ENCODE measurements at regions not wholly inside any gene's neighbourhood (a gene's known extent, or its start where the extent isn't known, plus 50 kb on each side); places are given as distances from the start of the nearest gene placed in this dataset.

GRCh38 chr2:234754126-234754525, 197.7 kb upstream of the SH3BP4 start:
- Histone ChIP-seq H3K27ac (no peak overlapping the region), H3K27me3 (no peaks in the 10 kb centered on the region), H3K36me3 (no peaks in the 10 kb centered on the region), H3K4me1 (no peaks in the 10 kb centered on the region), H3K9me3 (no peaks in the 10 kb centered on the region), H3K4me3 (no peak overlapping the region)
- 86 to 89% methylated on average over 8 of the region's 8 CpGs for WGBS, 2 donors
- DNase-seq (no peak), FAIRE-seq (no peak), ATAC-seq (no peak)
- no peak for TF ChIP-seq CTCF (IDR thresholded peaks at IDR 0.05)
- intact Hi-C loops (cut with DNase I) = no loop called here

- no peaks in the 10 kb centered on the region for H3K4me1 ChIP-seq
- H3K36me3 ChIP-seq = no peaks in the 10 kb centered on the region
- ATAC-seq (no peak), FAIRE-seq (no peak), DNase-seq (no peak)
- H3K9me3 ChIP-seq = no peaks in the 10 kb centered on the region
- no peak for TF ChIP-seq CTCF (IDR thresholded peaks at IDR 0.05)
- no peaks in the 10 kb centered on the region for H3K27me3 ChIP-seq
- intact Hi-C loops (cut with DNase I) = no loop called here
- no peak overlapping the region for H3K4me3 ChIP-seq
- 64 to 75% methylated on average over 4 of the region's 4 CpGs for WGBS, 2 donors
- no peak overlapping the region for H3K27ac ChIP-seq
Observed at GRCh38 chr2:234753701-234754100, 198.1 kb upstream of the SH3BP4 start.

- H3K4me1 ChIP-seq = no peaks in the 10 kb centered on the region
- no peaks in the 10 kb centered on the region for H3K27me3 ChIP-seq
- no peak for FAIRE-seq
- intact Hi-C loops (cut with DNase I) = no loop called here
- DNase-seq = no peak
- no peaks in the 10 kb centered on the region for H3K36me3 ChIP-seq
- no peaks in the 10 kb centered on the region for H3K9me3 ChIP-seq
- 87 to 95% methylated on average over 3 of the region's 3 CpGs for WGBS, 2 donors
- no peak overlapping the region for H3K27ac ChIP-seq
- no peak for TF ChIP-seq CTCF (IDR thresholded peaks at IDR 0.05)
- no peak for ATAC-seq
- no peak overlapping the region for H3K4me3 ChIP-seq
Observed at GRCh38 chr2:234752966-234753365, 198.9 kb upstream of the SH3BP4 start.

GRCh38 chr2:234751275-234751973, 200.4 kb upstream of the SH3BP4 start:
- ATAC-seq (peak in 1 of 4 donors; percentile 54), DNase-seq (no peak), FAIRE-seq (no peak)
- H3K36me3 ChIP-seq = no peaks in the 10 kb centered on the region
- H3K4me3 ChIP-seq = no peak overlapping the region
- no peaks in the 10 kb centered on the region for H3K9me3 ChIP-seq
- TF ChIP-seq CTCF (IDR thresholded peaks at IDR 0.05) = no peak
- no peak overlapping the region for H3K27ac ChIP-seq
- H3K27me3 ChIP-seq = no peaks in the 10 kb centered on the region
- no peaks in the 10 kb centered on the region for H3K4me1 ChIP-seq
- 54 to 56% methylated on average over 3 of the region's 3 CpGs for WGBS, 2 donors
- intact Hi-C loops (cut with DNase I) = no loop called here

GRCh38 chr2:234747833-234748559, 203.8 kb upstream of the SH3BP4 start:
- Histone ChIP-seq H3K27me3 (no peaks in the 10 kb centered on the region), H3K4me3 (no peak overlapping the region), H3K9me3 (no peaks in the 10 kb centered on the region), H3K27ac (no peak overlapping the region), H3K4me1 (no peaks in the 10 kb centered on the region), H3K36me3 (no peaks in the 10 kb centered on the region)
- intact Hi-C loops (cut with DNase I) = no loop called here
- WGBS, 2 donors = 88 to 93% methylated on average over 3 of the region's 3 CpGs
- ATAC-seq (no peak), DNase-seq (no peak), FAIRE-seq (no peak)
- TF ChIP-seq CTCF (IDR thresholded peaks at IDR 0.05) = no peak

Data from pancreas (tissue), 10 donors.